Liver (tissue), 8 donors: ENCODE measurements at regions not wholly inside any gene's neighbourhood (a gene's known extent, or its start where the extent isn't known, plus 50 kb on each side); places are given as distances from the start of the nearest gene placed in this dataset.

Source experiments
- DNase-seq: peaks from one replicate; pipeline ENCODE4 v3.0.0-alpha.2; 2017; ENCODE audit warnings: low spot score
- H3K27ac ChIP-seq, 2 donors: one replicate each; pipeline ENCODE4 v1.7.0; 2013; ENCODE audit warnings: inconsistent platforms in 2 of 2, low read length in 2 of 2, control low read depth in 1 of 2, low read depth in 1 of 2, mild to moderate bottlenecking in 1 of 2
- H3K27me3 ChIP-seq, 4 donors: one replicate each; pipeline versions ENCODE4 v1.6.1 to v1.7.0; 2013; ENCODE audit warnings: low read length in 3 of 4, inconsistent platforms in 1 of 4, mild to moderate bottlenecking in 1 of 4, moderate library complexity in 1 of 4; ENCODE audit not compliant: control insufficient read depth in 4 of 4, insufficient read depth in 4 of 4
- H3K36me3 ChIP-seq, 4 donors: one replicate each; pipeline versions ENCODE4 v1.6.1 to v1.7.0; 2013; ENCODE audit warnings: low read length in 3 of 4, mild to moderate bottlenecking in 3 of 4, low read depth in 1 of 4, moderate library complexity in 1 of 4; ENCODE audit not compliant: control insufficient read depth in 4 of 4, insufficient read depth in 3 of 4
- H3K4me1 ChIP-seq, 4 donors: one replicate each; pipeline versions ENCODE4 v1.6.1 to v1.7.0; 2013; ENCODE audit warnings: low read length in 3 of 4, mild to moderate bottlenecking in 3 of 4, moderate library complexity in 1 of 4; ENCODE audit not compliant: control insufficient read depth in 4 of 4, insufficient read depth in 4 of 4
- H3K4me3 ChIP-seq, 3 donors: one replicate each; pipeline versions ENCODE4 v1.6.1 to v1.7.0; 2013; ENCODE audit warnings: low read length in 3 of 3, control low read depth in 1 of 3, low read depth in 1 of 3, mild to moderate bottlenecking in 1 of 3
- H3K9ac ChIP-seq, 2 donors: one replicate each; pipeline ENCODE4 v1.7.0; 2013; ENCODE audit warnings: low read length in 2 of 2, mild to moderate bottlenecking in 2 of 2, moderate library complexity in 2 of 2, control low read depth in 1 of 2, low read depth in 1 of 2
- H3K9me3 ChIP-seq, 4 donors: one replicate each; pipeline versions ENCODE4 v1.6.1 to v1.7.0; 2013; ENCODE audit warnings: low read length in 3 of 4; ENCODE audit not compliant: control insufficient read depth in 4 of 4
- EGR1 ChIP-seq, 2 donors: IDR thresholded peaks; 2 replicates each; pipeline ENCODE4 v1.6.1; 2016 to 2018; ENCODE audit warnings: antibody characterized with exemption in 2 of 2, low read depth in 2 of 2
- FOXA1 ChIP-seq: IDR thresholded peaks from 2 replicates; pipeline ENCODE4 v1.6.1; 2016; ENCODE audit warnings: antibody characterized with exemption
- FOXA2 ChIP-seq: IDR thresholded peaks from 2 replicates; pipeline ENCODE4 v1.6.1; 2016; ENCODE audit warnings: antibody characterized with exemption
- GABPA ChIP-seq, 2 donors: IDR thresholded peaks in 1 of 2; conservative IDR thresholded peaks in 1 of 2; 2 replicates each; pipeline ENCODE4 v1.6.1; 2016; ENCODE audit warnings: antibody characterized with exemption in 2 of 2, mild to moderate bottlenecking in 1 of 2, moderate library complexity in 1 of 2
- HNF4A ChIP-seq, 2 donors: conservative IDR thresholded peaks; 2 replicates each; pipeline ENCODE4 v1.6.1; 2016; ENCODE audit warnings: antibody characterized with exemption in 2 of 2, mild to moderate bottlenecking in 2 of 2
- HNF4G ChIP-seq: IDR thresholded peaks from 2 replicates; pipeline ENCODE4 v1.6.1; 2016; ENCODE audit warnings: antibody characterized with exemption
- JUND ChIP-seq, 2 donors: IDR thresholded peaks; 2 replicates each; pipeline ENCODE4 v1.6.1; 2016; ENCODE audit warnings: antibody characterized with exemption in 2 of 2
- NR2F2 ChIP-seq: IDR thresholded peaks from 2 replicates; pipeline ENCODE4 v1.6.1; 2016; ENCODE audit warnings: antibody characterized with exemption
- RAD21 ChIP-seq, 2 donors: IDR thresholded peaks; 2 replicates each; pipeline ENCODE4 v1.6.1; 2016; ENCODE audit warnings: antibody characterized with exemption in 2 of 2, mild to moderate bottlenecking in 2 of 2
- RXRA ChIP-seq, 2 donors: IDR thresholded peaks; 2 replicates each; pipeline ENCODE4 v1.6.1; 2017 to 2018; ENCODE audit warnings: antibody characterized with exemption in 2 of 2, mild to moderate bottlenecking in 1 of 2
- SP1 ChIP-seq: IDR thresholded peaks from 2 replicates; pipeline ENCODE4 v1.6.1; 2018; ENCODE audit warnings: antibody characterized with exemption, mild to moderate bottlenecking
- TAF1 ChIP-seq: conservative IDR thresholded peaks from 2 replicates; pipeline ENCODE4 v1.6.1; 2016; ENCODE audit warnings: antibody characterized with exemption, mild to moderate bottlenecking
- YY1 ChIP-seq: IDR thresholded peaks from 2 replicates; pipeline ENCODE4 v1.6.1; 2016; ENCODE audit warnings: antibody characterized with exemption, mild to moderate bottlenecking
- WGBS: extraction: QIAGEN DNeasy Blood & Tissue Kit; methylation state at CpG from one replicate; pipeline ENCODE4 v1.1.7; 2013; 5-methylcytosine and 5-hydroxymethylcytosine counted together
- TF ChIP-seq, protein P1 (sequence below): IDR thresholded peaks from 2 replicates; pipeline ENCODE4 v1.6.1; 2016; ENCODE audit warnings: antibody characterized with exemption
- TF ChIP-seq, protein P2 (sequence below): fragments of 150-350 bp; IDR thresholded peaks from 2 replicates; pipeline ENCODE4 v1.5.1; 2017; ENCODE audit warnings: improper control_type of control experiment, low read depth, low read length; ENCODE audit not compliant: missing input control
- TF ChIP-seq, protein P3 (sequence below): IDR thresholded peaks from 2 replicates; pipeline ENCODE4 v1.6.1; 2016; ENCODE audit warnings: antibody characterized with exemption
- TF ChIP-seq, protein P4 (sequence below): IDR thresholded peaks from 2 replicates; pipeline ENCODE4 v1.6.1; 2016; ENCODE audit warnings: antibody characterized with exemption
- donor health status: healthy.
- donor health status: healthy.
- donor health status: healthy.
- donor health status: healthy.
- donor health status: healthy.

DNA sequence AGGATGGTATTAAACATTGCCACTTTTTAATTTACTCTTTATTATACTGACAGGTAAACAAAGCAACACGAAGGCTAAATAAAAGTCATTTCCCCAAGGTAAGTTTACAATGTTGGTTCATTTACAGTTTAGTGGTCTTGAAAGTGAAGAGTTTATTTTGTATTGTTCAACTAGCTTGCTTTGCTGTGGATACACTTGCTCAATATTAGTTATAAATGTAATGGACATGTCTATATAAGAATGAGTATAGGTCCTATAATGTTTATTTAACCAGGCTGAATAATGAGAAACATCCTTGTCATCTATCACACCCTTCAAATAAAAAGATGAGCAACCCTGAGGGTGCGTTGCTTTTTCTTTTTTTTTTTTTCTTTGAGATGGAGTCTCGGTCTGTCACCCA is 1129.4 kb downstream of the TSN start:
- H3K4me1 ChIP-seq = no peaks in the 10 kb centered on the region
- H3K36me3 ChIP-seq = no peaks in the 10 kb centered on the region
- no peak overlapping the region for H3K9ac ChIP-seq
- H3K27me3 ChIP-seq = no peaks in the 10 kb centered on the region
- H3K27ac ChIP-seq = no peak overlapping the region
- H3K9me3 ChIP-seq = no peaks in the 10 kb centered on the region
- no peak for DNase-seq
- TF ChIP-seq, protein P1, sequence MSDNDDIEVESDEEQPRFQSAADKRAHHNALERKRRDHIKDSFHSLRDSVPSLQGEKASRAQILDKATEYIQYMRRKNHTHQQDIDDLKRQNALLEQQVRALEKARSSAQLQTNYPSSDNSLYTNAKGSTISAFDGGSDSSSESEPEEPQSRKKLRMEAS = no peak
- no peak for TF ChIP-seq RAD21 (IDR thresholded peaks at IDR 0.05)
- 87% methylated on average over 3 of the region's 3 CpGs for WGBS
- no peak overlapping the region for H3K4me3 ChIP-seq

DNA sequence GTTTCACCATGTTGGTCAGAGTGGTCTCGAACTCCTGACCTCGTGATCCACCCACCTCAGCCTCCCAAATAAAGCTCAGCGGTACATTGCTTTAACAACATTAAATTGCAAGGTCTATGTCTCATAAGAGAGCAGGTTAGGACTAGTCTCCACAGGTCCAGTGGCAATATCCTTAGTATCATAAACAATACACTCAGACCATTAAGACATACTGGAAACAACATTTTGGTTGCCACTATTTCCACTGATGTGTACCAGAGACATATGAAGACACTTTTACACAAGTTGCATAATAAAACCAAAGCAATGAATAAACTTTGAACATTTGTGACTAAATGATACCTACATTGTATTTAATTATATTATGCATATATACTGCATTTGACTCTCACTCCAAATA is 1130.0 kb downstream of the TSN start:
- TF ChIP-seq, protein P1 = no peak
- TF ChIP-seq YY1 (no peak), HNF4A (conservative IDR thresholded peaks at IDR 0.05) (no peak), HNF4G (no peak), RXRA (IDR thresholded peaks at IDR 0.05) (no peak), NR2F2 (no peak), SP1 (no peak), FOXA1 (no peak), TAF1 (no peak), RAD21 (IDR thresholded peaks at IDR 0.05) (no peak), EGR1 (IDR thresholded peaks at IDR 0.05; ENCODE audit: low read depth in 2 of 2) (no peak), GABPA (IDR thresholded peaks at IDR 0.05 in 1 of 2, conservative IDR thresholded peaks at IDR 0.05 in 1 of 2) (no peak)
- TF ChIP-seq, protein P2, sequence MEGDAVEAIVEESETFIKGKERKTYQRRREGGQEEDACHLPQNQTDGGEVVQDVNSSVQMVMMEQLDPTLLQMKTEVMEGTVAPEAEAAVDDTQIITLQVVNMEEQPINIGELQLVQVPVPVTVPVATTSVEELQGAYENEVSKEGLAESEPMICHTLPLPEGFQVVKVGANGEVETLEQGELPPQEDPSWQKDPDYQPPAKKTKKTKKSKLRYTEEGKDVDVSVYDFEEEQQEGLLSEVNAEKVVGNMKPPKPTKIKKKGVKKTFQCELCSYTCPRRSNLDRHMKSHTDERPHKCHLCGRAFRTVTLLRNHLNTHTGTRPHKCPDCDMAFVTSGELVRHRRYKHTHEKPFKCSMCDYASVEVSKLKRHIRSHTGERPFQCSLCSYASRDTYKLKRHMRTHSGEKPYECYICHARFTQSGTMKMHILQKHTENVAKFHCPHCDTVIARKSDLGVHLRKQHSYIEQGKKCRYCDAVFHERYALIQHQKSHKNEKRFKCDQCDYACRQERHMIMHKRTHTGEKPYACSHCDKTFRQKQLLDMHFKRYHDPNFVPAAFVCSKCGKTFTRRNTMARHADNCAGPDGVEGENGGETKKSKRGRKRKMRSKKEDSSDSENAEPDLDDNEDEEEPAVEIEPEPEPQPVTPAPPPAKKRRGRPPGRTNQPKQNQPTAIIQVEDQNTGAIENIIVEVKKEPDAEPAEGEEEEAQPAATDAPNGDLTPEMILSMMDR = no peak
- TF ChIP-seq, protein P3, sequence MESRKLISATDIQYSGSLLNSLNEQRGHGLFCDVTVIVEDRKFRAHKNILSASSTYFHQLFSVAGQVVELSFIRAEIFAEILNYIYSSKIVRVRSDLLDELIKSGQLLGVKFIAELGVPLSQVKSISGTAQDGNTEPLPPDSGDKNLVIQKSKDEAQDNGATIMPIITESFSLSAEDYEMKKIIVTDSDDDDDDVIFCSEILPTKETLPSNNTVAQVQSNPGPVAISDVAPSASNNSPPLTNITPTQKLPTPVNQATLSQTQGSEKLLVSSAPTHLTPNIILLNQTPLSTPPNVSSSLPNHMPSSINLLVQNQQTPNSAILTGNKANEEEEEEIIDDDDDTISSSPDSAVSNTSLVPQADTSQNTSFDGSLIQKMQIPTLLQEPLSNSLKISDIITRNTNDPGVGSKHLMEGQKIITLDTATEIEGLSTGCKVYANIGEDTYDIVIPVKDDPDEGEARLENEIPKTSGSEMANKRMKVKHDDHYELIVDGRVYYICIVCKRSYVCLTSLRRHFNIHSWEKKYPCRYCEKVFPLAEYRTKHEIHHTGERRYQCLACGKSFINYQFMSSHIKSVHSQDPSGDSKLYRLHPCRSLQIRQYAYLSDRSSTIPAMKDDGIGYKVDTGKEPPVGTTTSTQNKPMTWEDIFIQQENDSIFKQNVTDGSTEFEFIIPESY = no peak
- H3K27me3 ChIP-seq = no peaks in the 10 kb centered on the region
- no peaks in the 10 kb centered on the region for H3K4me1 ChIP-seq
- no peak overlapping the region for H3K4me3 ChIP-seq
- H3K9ac ChIP-seq = no peak overlapping the region
- no peak for DNase-seq
- 78% methylated on average over 3 of the region's 3 CpGs for WGBS
- H3K27ac ChIP-seq = no peak overlapping the region
- no peaks in the 10 kb centered on the region for H3K36me3 ChIP-seq
- H3K9me3 ChIP-seq = no peaks in the 10 kb centered on the region

DNA sequence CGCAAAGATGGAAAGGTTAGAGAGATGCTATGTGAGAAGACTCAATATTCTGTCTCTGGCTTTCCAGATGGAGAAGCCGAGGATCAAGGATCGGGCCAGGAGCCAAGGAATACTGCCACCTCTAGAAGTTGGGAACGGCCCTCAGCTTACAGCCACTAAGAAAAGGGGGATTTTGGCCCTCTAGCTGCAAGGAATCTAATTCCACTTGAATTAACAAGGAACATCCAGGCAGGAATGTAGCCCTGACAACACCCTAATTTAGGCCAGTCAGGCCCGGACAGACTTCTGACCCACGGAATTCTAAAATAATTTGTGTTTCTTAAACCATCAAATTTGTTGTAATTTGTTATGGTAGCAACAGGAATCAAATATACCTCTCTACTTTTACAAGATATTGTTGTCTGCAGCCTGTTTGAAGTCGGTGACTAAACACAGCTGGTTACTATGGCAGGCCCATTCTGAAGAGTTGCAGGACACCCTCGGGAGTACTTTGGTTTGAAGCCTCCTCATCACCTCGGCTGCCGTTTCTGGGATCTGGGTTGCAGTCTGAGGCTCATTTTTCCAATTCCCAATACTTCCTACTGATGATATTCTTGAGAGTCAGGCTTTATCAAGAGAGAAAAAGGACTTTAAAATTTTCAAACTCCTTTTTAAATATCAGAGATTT is 1131.2 kb downstream of the TSN start:
- H3K36me3 ChIP-seq = no peaks in the 10 kb centered on the region
- WGBS = 74% methylated on average over 10 of the region's 10 CpGs
- no peaks in the 10 kb centered on the region for H3K27me3 ChIP-seq
- H3K4me3 ChIP-seq = no peak overlapping the region
- no peaks in the 10 kb centered on the region for H3K4me1 ChIP-seq
- H3K9me3 ChIP-seq = peaks cover 0 to 3% (median 0%) of the 10 kb centered on the region in 4 donors
- no peak overlapping the region for H3K27ac ChIP-seq
- DNase-seq = no peak
- H3K9ac ChIP-seq = no peak overlapping the region
- TF ChIP-seq NR2F2 (no peak), HNF4G (no peak), RXRA (IDR thresholded peaks at IDR 0.05) (no peak), GABPA (IDR thresholded peaks at IDR 0.05 in 1 of 2, conservative IDR thresholded peaks at IDR 0.05 in 1 of 2) (no peak), FOXA2 (no peak), FOXA1 (no peak), JUND (IDR thresholded peaks at IDR 0.05) (no peak), TAF1 (no peak)
- TF ChIP-seq, protein P4, sequence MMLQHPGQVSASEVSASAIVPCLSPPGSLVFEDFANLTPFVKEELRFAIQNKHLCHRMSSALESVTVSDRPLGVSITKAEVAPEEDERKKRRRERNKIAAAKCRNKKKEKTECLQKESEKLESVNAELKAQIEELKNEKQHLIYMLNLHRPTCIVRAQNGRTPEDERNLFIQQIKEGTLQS = no peak
- TF ChIP-seq, protein P2 = no peak
